ENCODE measurements at regions not wholly inside any gene's neighbourhood (a gene's known extent, or its start where the extent isn't known, plus 50 kb on each side); places are given as distances from the start of the nearest gene placed in this dataset.

DNA sequence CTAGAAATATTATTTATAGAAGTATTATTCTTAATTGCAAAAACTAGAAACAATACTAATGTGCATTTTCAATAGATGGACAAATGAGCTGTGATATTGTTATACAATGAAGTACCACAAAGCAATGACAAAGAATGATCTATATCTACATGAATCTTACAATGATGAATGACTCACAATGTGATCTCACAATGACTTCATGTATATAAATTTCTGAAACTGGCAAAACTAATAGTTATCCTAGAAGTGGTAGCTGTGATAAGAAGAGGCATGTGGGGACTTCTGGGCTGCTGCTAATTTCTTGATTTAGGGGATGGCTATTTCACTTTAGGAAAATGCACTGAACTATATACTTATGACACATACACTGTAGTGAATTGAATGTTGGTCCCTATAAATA is 396.0 kb upstream of the ZNF608 start:
- H3K27me3 ChIP-seq = no peaks in the 10 kb centered on the region
- no peaks in the 10 kb centered on the region for H3K36me3 ChIP-seq
- H3K4me1 ChIP-seq = no peaks in the 10 kb centered on the region
- no peak overlapping the region for H3K27ac ChIP-seq
- H3K9me3 ChIP-seq = no peaks in the 10 kb centered on the region
- DNase-seq (ENCODE audit: low spot score in 2 of 2) = no peak
- TF ChIP-seq POLR2A (IDR thresholded peaks at IDR 0.05) (no peak), POLR2AphosphoS5 (IDR thresholded peaks at IDR 0.05) (no peak), EP300 (IDR thresholded peaks at IDR 0.05) (no peak)
- TF ChIP-seq, protein P1, sequence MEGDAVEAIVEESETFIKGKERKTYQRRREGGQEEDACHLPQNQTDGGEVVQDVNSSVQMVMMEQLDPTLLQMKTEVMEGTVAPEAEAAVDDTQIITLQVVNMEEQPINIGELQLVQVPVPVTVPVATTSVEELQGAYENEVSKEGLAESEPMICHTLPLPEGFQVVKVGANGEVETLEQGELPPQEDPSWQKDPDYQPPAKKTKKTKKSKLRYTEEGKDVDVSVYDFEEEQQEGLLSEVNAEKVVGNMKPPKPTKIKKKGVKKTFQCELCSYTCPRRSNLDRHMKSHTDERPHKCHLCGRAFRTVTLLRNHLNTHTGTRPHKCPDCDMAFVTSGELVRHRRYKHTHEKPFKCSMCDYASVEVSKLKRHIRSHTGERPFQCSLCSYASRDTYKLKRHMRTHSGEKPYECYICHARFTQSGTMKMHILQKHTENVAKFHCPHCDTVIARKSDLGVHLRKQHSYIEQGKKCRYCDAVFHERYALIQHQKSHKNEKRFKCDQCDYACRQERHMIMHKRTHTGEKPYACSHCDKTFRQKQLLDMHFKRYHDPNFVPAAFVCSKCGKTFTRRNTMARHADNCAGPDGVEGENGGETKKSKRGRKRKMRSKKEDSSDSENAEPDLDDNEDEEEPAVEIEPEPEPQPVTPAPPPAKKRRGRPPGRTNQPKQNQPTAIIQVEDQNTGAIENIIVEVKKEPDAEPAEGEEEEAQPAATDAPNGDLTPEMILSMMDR (IDR thresholded peaks at IDR 0.05) = no peak
- no peak overlapping the region for H3K4me3 ChIP-seq

DNA sequence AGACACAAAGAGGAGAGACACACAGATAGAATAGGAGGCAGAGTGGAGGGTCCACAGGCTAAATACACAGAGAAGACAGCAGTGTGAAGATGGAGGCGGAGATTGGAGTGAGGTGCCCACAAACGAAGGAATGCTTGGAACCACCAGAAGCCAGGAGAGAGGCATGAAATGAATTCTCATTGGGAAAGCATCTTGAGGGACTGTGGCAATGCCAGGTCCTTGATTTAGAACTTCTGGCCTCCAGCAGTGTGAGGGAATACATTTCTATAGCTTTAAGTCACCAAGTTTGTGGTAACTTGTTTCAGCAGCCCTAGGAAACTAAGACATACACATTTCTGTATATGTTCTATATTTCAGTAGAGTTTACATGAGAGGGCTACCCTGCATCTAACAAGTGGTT is 396.6 kb upstream of the ZNF608 start:
- H3K27ac ChIP-seq = no peak overlapping the region
- H3K27me3 ChIP-seq = no peaks in the 10 kb centered on the region
- no peaks in the 10 kb centered on the region for H3K36me3 ChIP-seq
- DNase-seq (ENCODE audit: low spot score in 2 of 2) = no peak
- no peak overlapping the region for H3K4me3 ChIP-seq
- no peaks in the 10 kb centered on the region for H3K9me3 ChIP-seq
- TF ChIP-seq POLR2A (IDR thresholded peaks at IDR 0.05) = no peak
- TF ChIP-seq, protein P1 (IDR thresholded peaks at IDR 0.05) = no peak
- no peak for TF ChIP-seq POLR2AphosphoS5 (IDR thresholded peaks at IDR 0.05)
- TF ChIP-seq EP300 (IDR thresholded peaks at IDR 0.05) = no peak
- no peaks in the 10 kb centered on the region for H3K4me1 ChIP-seq
- 87% methylated on average over 2 of the region's 2 CpGs for WGBS

DNA sequence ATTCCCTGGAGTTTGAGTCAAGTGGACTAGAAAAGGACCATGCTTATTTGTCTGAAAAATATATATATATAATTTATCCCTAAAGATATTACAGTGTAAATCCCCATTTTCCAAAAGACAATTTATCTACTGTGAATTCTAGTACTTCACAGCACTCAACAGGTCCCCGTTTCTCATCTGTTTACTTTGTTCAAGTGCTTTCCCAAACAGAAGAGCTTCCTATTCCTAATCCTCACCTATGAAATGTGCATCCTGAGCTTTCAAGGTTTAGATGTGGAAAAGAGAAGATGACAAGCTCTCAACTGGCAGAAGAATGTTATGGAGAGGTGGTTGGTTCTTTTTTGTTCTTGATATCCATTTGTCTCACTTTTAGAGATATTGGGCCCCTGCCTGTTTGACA is 401.6 kb upstream of the ZNF608 start:
- DNase-seq (ENCODE audit: low spot score in 2 of 2) = no peak
- Histone ChIP-seq H3K36me3 (no peaks in the 10 kb centered on the region), H3K4me1 (no peaks in the 10 kb centered on the region), H3K27me3 (no peaks in the 10 kb centered on the region), H3K27ac (no peak overlapping the region), H3K4me3 (no peak overlapping the region), H3K9me3 (no peaks in the 10 kb centered on the region)
- 100% methylated on average over 1 of the region's 1 CpG for WGBS
- TF ChIP-seq, protein P1 (IDR thresholded peaks at IDR 0.05) = no peak
- no peak for TF ChIP-seq POLR2AphosphoS5 (IDR thresholded peaks at IDR 0.05)
- TF ChIP-seq EP300 (IDR thresholded peaks at IDR 0.05) = no peak
- TF ChIP-seq POLR2A (IDR thresholded peaks at IDR 0.05) = no peak

DNA sequence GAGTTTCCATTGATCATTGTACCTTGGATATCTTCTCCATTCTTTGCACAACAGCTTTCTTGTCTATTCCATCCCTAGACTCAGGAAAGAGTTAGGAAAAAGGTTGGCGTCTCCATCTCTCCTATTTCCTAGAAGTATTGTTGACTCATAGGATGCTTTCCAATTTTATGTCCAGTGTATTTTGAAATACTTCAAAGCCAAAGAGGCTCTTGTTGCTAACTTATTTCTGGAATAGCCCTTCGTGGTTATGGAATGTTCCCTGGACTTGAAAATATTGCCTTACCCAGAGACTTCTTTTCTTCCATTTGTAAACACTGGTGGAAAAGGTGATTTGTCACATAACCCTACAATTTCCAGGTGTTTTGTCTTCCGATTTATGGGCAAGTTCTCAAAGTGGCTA is 402.3 kb upstream of the ZNF608 start:
- TF ChIP-seq EP300 (IDR thresholded peaks at IDR 0.05) (no peak), POLR2AphosphoS5 (IDR thresholded peaks at IDR 0.05) (no peak), POLR2A (IDR thresholded peaks at IDR 0.05) (no peak)
- TF ChIP-seq, protein P1 (IDR thresholded peaks at IDR 0.05) = no peak
- Histone ChIP-seq H3K9me3 (no peaks in the 10 kb centered on the region), H3K27me3 (no peaks in the 10 kb centered on the region), H3K4me3 (no peak overlapping the region), H3K27ac (no peak overlapping the region), H3K4me1 (no peaks in the 10 kb centered on the region), H3K36me3 (no peaks in the 10 kb centered on the region)
- WGBS = 71% methylated on average over 3 of the region's 3 CpGs
- DNase-seq (ENCODE audit: low spot score in 2 of 2) = no peak

DNA sequence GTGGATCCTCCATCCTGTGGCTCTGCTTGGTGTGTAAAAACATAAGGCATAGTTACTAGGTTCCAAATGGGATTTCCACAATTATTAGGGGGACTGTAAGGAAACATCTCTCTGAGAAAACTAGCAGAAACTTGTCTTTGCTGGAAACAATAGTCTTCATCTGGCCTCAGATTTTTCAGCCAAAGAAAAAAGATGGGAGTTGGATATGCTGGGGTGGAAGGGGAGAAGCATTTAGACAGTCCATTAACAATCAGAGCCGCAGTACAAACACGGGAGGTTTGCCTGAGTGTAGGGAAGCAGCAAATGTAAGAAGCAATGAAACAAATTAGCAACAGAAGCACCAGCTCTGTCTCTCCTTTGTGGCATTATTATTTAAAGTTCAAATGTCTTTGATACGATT is 402.7 kb upstream of the ZNF608 start:
- H3K9me3 ChIP-seq = no peaks in the 10 kb centered on the region
- H3K36me3 ChIP-seq = no peaks in the 10 kb centered on the region
- WGBS = 73% methylated on average over 3 of the region's 3 CpGs
- DNase-seq (ENCODE audit: low spot score in 2 of 2) = no peak
- no peak overlapping the region for H3K4me3 ChIP-seq
- no peaks in the 10 kb centered on the region for H3K4me1 ChIP-seq
- TF ChIP-seq POLR2A (IDR thresholded peaks at IDR 0.05) (no peak), POLR2AphosphoS5 (IDR thresholded peaks at IDR 0.05) (no peak), EP300 (IDR thresholded peaks at IDR 0.05) (no peak)
- TF ChIP-seq, protein P1 (IDR thresholded peaks at IDR 0.05) = no peak
- no peaks in the 10 kb centered on the region for H3K27me3 ChIP-seq
- H3K27ac ChIP-seq = no peak overlapping the region

Measured in suprapubic skin (tissue), 4 donors.